ENCODE measurements at regions not wholly inside any gene's neighbourhood (a gene's known extent, or its start where the extent isn't known, plus 50 kb on each side); places are given as distances from the start of the nearest gene placed in this dataset.

GRCh38 chr10:44818701-44819127, 92.4 kb upstream of the TMEM72 start:
- DNase-seq (ENCODE audit: low read depth), result no peak

GRCh38 chr10:44820094-44820493, 91.0 kb upstream of the TMEM72 start:
- no peak for DNase-seq (ENCODE audit: low read depth)

- DNase-seq (ENCODE audit: low read depth), result no peak
Measured at GRCh38 chr10:44821290-44821689, 89.8 kb upstream of the TMEM72 start.

GRCh38 chr10:44822349-44822748, 88.8 kb upstream of the TMEM72 start:
- DNase-seq (ENCODE audit: low read depth), result no peak

GRCh38 chr10:44822966-44823365, 88.2 kb upstream of the TMEM72 start:
- no peak for DNase-seq (ENCODE audit: low read depth)

- no peak for DNase-seq (ENCODE audit: low read depth)
Measured at GRCh38 chr10:44824607-44825006, 86.5 kb upstream of the TMEM72 start.

- DNase-seq (ENCODE audit: low read depth), result no peak
Measured at GRCh38 chr10:44827431-44828006, 83.6 kb upstream of the TMEM72 start.

GRCh38 chr10:44828508-44829142, 82.5 kb upstream of the TMEM72 start:
- no peak for DNase-seq (ENCODE audit: low read depth)

- DNase-seq (ENCODE audit: low read depth), result no peak
Measured at GRCh38 chr10:44829426-44829825, 81.7 kb upstream of the TMEM72 start.

GRCh38 chr10:44830022-44830421, 81.1 kb upstream of the TMEM72 start:
- peak; percentile 48 for DNase-seq (ENCODE audit: low read depth)

GRCh38 chr10:44831581-44831980, 79.6 kb upstream of the TMEM72 start:
- DNase-seq (ENCODE audit: low read depth), result no peak

- DNase-seq (ENCODE audit: low read depth), result no peak
Measured at GRCh38 chr10:44832595-44833390, 78.3 kb upstream of the TMEM72 start.

- no peak for DNase-seq (ENCODE audit: low read depth)
Measured at GRCh38 chr10:44834131-44834530, 77.0 kb upstream of the TMEM72 start.

GRCh38 chr10:44835300-44835699, 75.8 kb upstream of the TMEM72 start:
- DNase-seq (ENCODE audit: low read depth), result no peak

- DNase-seq (ENCODE audit: low read depth), result no peak
Measured at GRCh38 chr10:44843484-44843883, 67.7 kb upstream of the TMEM72 start.

- no peak for DNase-seq (ENCODE audit: low read depth)
Measured at GRCh38 chr10:44845361-44846175, 65.6 kb upstream of the TMEM72 start.

GRCh38 chr10:44847110-44847509, 64.0 kb upstream of the TMEM72 start:
- DNase-seq (ENCODE audit: low read depth), result no peak

GRCh38 chr10:44848211-44848610, 62.9 kb upstream of the TMEM72 start:
- DNase-seq (ENCODE audit: low read depth), result no peak

GRCh38 chr10:44849936-44850335, 61.2 kb upstream of the TMEM72 start:
- DNase-seq (ENCODE audit: low read depth), result no peak

GRCh38 chr10:44850356-44850934, 60.7 kb upstream of the TMEM72 start:
- DNase-seq (ENCODE audit: low read depth), result no peak

- no peak for DNase-seq (ENCODE audit: low read depth)
Measured at GRCh38 chr10:44851413-44851812, 59.7 kb upstream of the TMEM72 start.

- no peak for DNase-seq (ENCODE audit: low read depth)
Measured at GRCh38 chr10:44851881-44852280, 59.3 kb upstream of the TMEM72 start.
